GM12891 (cell line): ENCODE measurements at regions not wholly inside any gene's neighbourhood (a gene's known extent, or its start where the extent isn't known, plus 50 kb on each side); places are given as distances from the start of the nearest gene placed in this dataset.

ENCODE experiments used
- DNase-seq: peaks from one replicate; pipeline ENCODE4 v3.0.0; 2011; ENCODE audit warnings: low spot score; ENCODE audit not compliant: insufficient read length
- FAIRE-seq: peaks from 2 replicates; lab custom pipeline; 2011; peaks lifted over from hg19 to GRCh38; lab: Jason Lieb, UNC
- PAX5 ChIP-seq: IDR thresholded peaks from 2 replicates; pipeline ENCODE4 v1.6.1; 2011; ENCODE audit warnings: low read length, moderate library complexity, mild to moderate bottlenecking; ENCODE audit not compliant: insufficient read depth, severe bottlenecking
- POLR2A ChIP-seq: IDR thresholded peaks from 2 replicates; pipeline ENCODE4 v1.6.1; 2011; ENCODE audit warnings: low read depth, low read length, control low read depth
- POLR2AphosphoS5 ChIP-seq: IDR thresholded peaks from 2 replicates; pipeline ENCODE4 v1.6.1; 2011; ENCODE audit warnings: low read depth, low read length, control low read depth
- POU2F2 ChIP-seq: IDR thresholded peaks from 2 replicates; pipeline ENCODE4 v1.6.1; 2011; ENCODE audit warnings: low read depth, mild to moderate bottlenecking, control low read depth, low read length, moderate library complexity
- SPI1 ChIP-seq: IDR thresholded peaks from 2 replicates; pipeline ENCODE4 v1.6.1; 2011; ENCODE audit warnings: low read depth, low read length, control low read depth
- TAF1 ChIP-seq: IDR thresholded peaks from 2 replicates; pipeline ENCODE4 v1.6.1; 2011; ENCODE audit warnings: low read depth, low read length, control low read depth

DNA sequence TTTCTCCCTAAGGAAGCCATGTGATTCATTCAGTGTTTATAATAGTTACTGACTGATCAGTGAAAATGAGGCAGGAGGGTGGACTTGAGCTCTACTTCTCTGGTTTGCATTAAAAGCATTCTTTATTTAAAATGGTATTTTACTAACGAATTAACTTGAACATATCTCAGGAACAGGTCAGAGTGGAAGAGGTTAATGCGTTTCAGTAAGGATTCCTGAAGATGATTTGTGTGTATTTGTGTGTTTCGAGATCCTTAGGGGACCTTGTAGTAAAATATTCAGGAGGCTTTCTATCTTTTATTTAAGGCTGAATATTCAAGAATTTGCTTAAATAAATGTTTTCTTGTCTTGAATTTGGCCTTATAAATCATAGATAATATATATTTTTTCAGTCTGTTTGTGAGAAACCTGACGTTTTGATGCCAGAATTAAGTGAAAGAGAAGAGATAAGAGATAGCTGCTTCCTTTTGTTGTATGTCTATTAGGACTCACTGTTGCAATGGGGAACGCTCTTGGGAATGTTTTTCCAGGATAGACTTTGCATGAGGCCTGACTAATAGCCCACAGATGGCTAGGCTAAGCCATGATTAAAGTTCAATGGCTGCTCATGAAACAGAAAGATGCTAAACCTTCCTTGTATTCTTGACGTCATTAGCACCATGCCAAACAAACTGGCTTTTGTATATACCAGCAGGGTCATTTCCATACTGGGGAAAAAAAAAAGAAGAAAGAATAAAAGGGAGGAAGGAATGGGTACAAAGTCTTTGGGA lies 93.8 kb upstream of the MTPN start:
- DNase-seq = no peak
- no peak for FAIRE-seq
- no peak for TF ChIP-seq POU2F2
- TF ChIP-seq POLR2AphosphoS5 = no peak
- no peak for TF ChIP-seq POLR2A
- TF ChIP-seq PAX5 = no peak
- TF ChIP-seq SPI1 = no peak

- FAIRE-seq = no peak
- TF ChIP-seq PAX5 = no peak
- no peak for TF ChIP-seq SPI1
- no peak for TF ChIP-seq TAF1
- no peak for TF ChIP-seq POLR2A
- TF ChIP-seq POU2F2 = no peak
- TF ChIP-seq POLR2AphosphoS5 = no peak
- no peak for DNase-seq
Measured at GRCh38 chr7:136069840-136070529, 92.8 kb upstream of the MTPN start.

- DNase-seq (no peak), FAIRE-seq (no peak)
- TF ChIP-seq POLR2A = no peak
- TF ChIP-seq POU2F2 = no peak
- no peak for TF ChIP-seq PAX5
- TF ChIP-seq POLR2AphosphoS5 = no peak
- TF ChIP-seq TAF1 = no peak
- TF ChIP-seq SPI1 = no peak
Measured at GRCh38 chr7:136067277-136067676, 90.1 kb upstream of the MTPN start.

- no peak for TF ChIP-seq POLR2AphosphoS5
- no peak for TF ChIP-seq TAF1
- no peak for TF ChIP-seq SPI1
- no peak for DNase-seq
- no peak for FAIRE-seq
Measured at GRCh38 chr7:136066304-136067143, 89.4 kb upstream of the MTPN start.

- TF ChIP-seq POLR2AphosphoS5 (no peak), SPI1 (no peak), PAX5 (no peak), POU2F2 (no peak), POLR2A (no peak), TAF1 (no peak)
- no peak for DNase-seq
- FAIRE-seq = no peak
Measured at GRCh38 chr7:136064627-136065237, 87.6 kb upstream of the MTPN start.

DNA sequence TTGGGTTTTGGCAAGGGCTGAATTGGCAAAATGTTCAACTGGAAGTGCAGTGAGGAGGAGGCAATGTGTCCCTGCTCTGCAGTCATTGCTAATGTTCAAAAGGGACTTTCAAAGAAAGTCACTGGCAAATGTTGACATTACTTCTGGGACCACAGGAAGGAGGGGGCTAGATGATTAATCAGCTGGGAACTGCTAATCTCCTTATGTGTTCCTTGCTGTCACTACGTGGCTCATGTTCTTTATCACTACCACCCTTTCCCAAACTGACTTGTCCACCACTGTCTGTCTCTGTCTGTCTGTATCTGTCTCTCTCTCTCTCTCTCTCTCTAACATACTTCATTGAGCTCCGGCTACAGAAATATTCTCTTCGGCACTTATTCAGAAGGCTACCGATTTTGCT lies 86.9 kb upstream of the MTPN start:
- no peak for FAIRE-seq
- TF ChIP-seq SPI1 = no peak
- TF ChIP-seq PAX5 = no peak
- no peak for TF ChIP-seq TAF1
- TF ChIP-seq POLR2A = no peak
- no peak for TF ChIP-seq POLR2AphosphoS5
- TF ChIP-seq POU2F2 = no peak
- no peak for DNase-seq

DNA sequence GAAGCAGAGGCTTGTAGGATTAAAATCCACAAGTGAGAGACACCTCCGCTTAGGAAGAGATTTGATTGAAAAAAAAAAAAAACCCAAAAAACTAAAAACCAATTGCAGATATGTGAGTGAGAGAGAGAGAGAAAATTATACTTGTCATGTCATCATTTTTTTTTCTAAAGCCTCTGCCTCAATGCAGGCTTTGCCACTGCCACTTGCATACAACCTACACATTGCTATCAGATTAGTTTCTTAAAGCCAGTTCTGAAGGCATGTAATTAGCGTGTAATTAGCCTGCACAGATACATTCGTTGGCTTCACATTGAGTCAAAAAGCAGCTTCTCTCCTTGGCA lies 86.1 kb upstream of the MTPN start:
- no peak for TF ChIP-seq PAX5
- TF ChIP-seq SPI1 = no peak
- no peak for TF ChIP-seq POLR2AphosphoS5
- TF ChIP-seq TAF1 = no peak
- TF ChIP-seq POU2F2 = no peak
- TF ChIP-seq POLR2A = no peak
- DNase-seq = no peak
- FAIRE-seq = no peak

DNA sequence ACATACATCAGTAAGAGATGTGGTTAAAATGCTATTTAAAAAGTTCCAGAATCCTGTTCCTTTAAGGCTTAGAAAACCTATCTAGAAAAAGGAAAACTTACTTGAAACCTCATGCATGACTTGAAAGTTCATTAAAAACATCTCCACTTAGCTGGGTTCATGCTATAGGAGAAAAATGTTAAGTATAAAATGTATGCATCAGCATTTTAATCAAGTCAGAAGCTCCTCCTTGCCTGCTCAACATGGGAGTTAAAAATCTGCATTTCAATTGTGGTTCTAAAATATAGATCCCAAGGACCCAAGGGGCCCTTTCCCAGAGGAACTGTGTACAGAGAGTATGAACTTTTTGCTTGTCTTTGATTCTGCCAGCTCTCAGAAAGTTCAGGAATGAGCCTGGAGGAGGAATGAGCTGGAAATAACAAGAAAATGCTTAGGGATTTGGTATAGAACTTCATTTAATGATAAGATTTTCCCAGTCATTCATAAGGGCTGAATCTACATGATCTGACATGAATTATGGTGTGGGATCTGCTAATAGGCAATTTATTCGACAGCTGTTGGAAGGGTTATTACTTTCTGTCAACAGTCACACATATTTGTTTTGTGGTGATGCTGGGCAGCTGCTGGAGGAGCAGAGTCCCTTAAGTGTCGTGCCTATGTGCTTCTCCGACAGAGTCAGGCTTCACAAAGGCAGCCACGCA lies 85.6 kb upstream of the MTPN start:
- no peak for DNase-seq
- FAIRE-seq = no peak
- TF ChIP-seq PAX5 (no peak), POLR2AphosphoS5 (no peak), TAF1 (no peak), POU2F2 (no peak), POLR2A (no peak), SPI1 (no peak)

GRCh38 chr7:136061433-136061832 lies 84.3 kb upstream of the MTPN start:
- no peak for FAIRE-seq

More at GRCh38 chr7:136061433-136061832, 84.3 kb upstream of the MTPN start:
- no peak for DNase-seq
- TF ChIP-seq SPI1 (no peak), POLR2A (no peak)
